A549 (cell line): ENCODE measurements at regions not wholly inside any gene's neighbourhood (a gene's known extent, or its start where the extent isn't known, plus 50 kb on each side); places are given as distances from the start of the nearest gene placed in this dataset.

Source experiments
- ATAC-seq, 2 experiments: fragments of 200-7000 bp in 1 of 2; fragments of >200 bp in 1 of 2; cut with Nextera tagmentation in 1 of 2; cut with Tn5 transposase in 1 of 2; 3 replicates each; pipeline versions ENCODE4 v1.8.0 to v1.9.1; 2018 to 2020; ENCODE audit warnings: mild to moderate bottlenecking in 1 of 2, moderate library complexity in 1 of 2
- CTCF ChIA-PET: fragments of 300-600 bp; sonication (Branson Sonifier 250); formaldehyde crosslinking; extraction: SDS; loops from one replicate; lab custom pipeline; 2021; ENCODE audit warnings: antibody characterized with exemption, inconsistent platforms; lab: Yijun Ruan, JAX
- POLR2A ChIA-PET: fragments of 350-600 bp; formaldehyde crosslinking; extraction: SDS; loops from one replicate; lab custom pipeline; 2021; ENCODE audit warnings: antibody characterized with exemption, inconsistent platforms; lab: Yijun Ruan, JAX
- DNase-seq, 2 experiments: peaks; one replicate each; pipeline versions ENCODE4 v3.0.0 to v3.0.0-alpha.2; 2011 to 2016; ENCODE audit warnings: low read depth in 1 of 2, low spot score in 1 of 2
- FAIRE-seq: peaks from 2 replicates; lab custom pipeline; 2011; peaks lifted over from hg19 to GRCh38; lab: Jason Lieb, UNC
- H3K27ac ChIP-seq, 2 experiments: fragments of >200 bp; sonication (Bioruptor Twin); formaldehyde crosslinking; 3 replicates each; pipeline ENCODE4 v1.5.1; 2016 to 2017
- H3K4me1 ChIP-seq: fragments of >200 bp; sonication (Bioruptor Twin); formaldehyde crosslinking; 3 replicates; pipeline ENCODE4 v1.6.1; 2016
- H3K4me2 ChIP-seq: fragments of >200 bp; sonication (Bioruptor Twin); formaldehyde crosslinking; 3 replicates; pipeline ENCODE4 v1.6.1; 2016
- H3K4me3 ChIP-seq: fragments of >200 bp; sonication (Bioruptor Twin); formaldehyde crosslinking; 3 replicates; pipeline ENCODE4 v1.5.1; 2016
- H3K9me3 ChIP-seq: fragments of >200 bp; sonication (Bioruptor Twin); formaldehyde crosslinking; 3 replicates; pipeline ENCODE4 v1.6.1; 2016
- CEBPB ChIP-seq, 2 experiments: fragments of >200 bp in 1 of 2; sonication (Bioruptor Twin) in 1 of 2; formaldehyde crosslinking in 1 of 2; IDR thresholded peaks; 2 replicates each; pipeline ENCODE4 v1.6.1; 2012 to 2016
- ELK1 ChIP-seq: fragments of 150-350 bp; IDR thresholded peaks from 2 replicates; pipeline ENCODE4 v1.6.1; 2014; ENCODE audit warnings: low read depth, mild to moderate bottlenecking, low read length
- JUNB ChIP-seq: fragments of >200 bp; sonication (Bioruptor Twin); formaldehyde crosslinking; IDR thresholded peaks from 2 replicates; pipeline ENCODE4 v1.6.1; 2016
- KDM5A ChIP-seq: fragments of 200-600 bp; sonication (generic); IDR thresholded peaks from 2 replicates; pipeline ENCODE4 v1.6.1; 2016; ENCODE audit warnings: antibody characterized with exemption, mild to moderate bottlenecking
- MAZ ChIP-seq: fragments of 150-350 bp; IDR thresholded peaks from 2 replicates; pipeline ENCODE4 v1.6.1; 2014; ENCODE audit warnings: antibody characterized with exemption, low read depth, low read length, borderline replicate concordance
- PHF8 ChIP-seq: fragments of 200-600 bp; sonication (generic); IDR thresholded peaks from 2 replicates; pipeline ENCODE4 v1.6.1; 2016; ENCODE audit warnings: low read depth, mild to moderate bottlenecking, antibody characterized with exemption, moderate library complexity, borderline replicate concordance
- POLR2A ChIP-seq: IDR thresholded peaks from 2 replicates; pipeline ENCODE4 v1.6.1; 2012; ENCODE audit warnings: mild to moderate bottlenecking, low read length
- RCOR1 ChIP-seq: fragments of 150-350 bp; IDR thresholded peaks from 2 replicates; pipeline ENCODE4 v1.6.1; 2014; ENCODE audit warnings: antibody characterized with exemption, low read length, low read depth
- REST ChIP-seq: fragments of 200-600 bp; sonication (generic); IDR thresholded peaks from 2 replicates; pipeline ENCODE4 v1.6.1; 2016; ENCODE audit warnings: antibody characterized with exemption, mild to moderate bottlenecking, moderate library complexity
- ZC3H11A ChIP-seq: fragments of 450-650 bp; IDR thresholded peaks from 2 replicates; pipeline ENCODE4 v1.6.1; 2014; ENCODE audit warnings: antibody characterized with exemption, mild to moderate bottlenecking
- WGBS: methylation state at CpG from one replicate; pipeline ENCODE4 v1.1.6; 2017; ENCODE audit errors: missing lambda C conversion rate; 5-methylcytosine and 5-hydroxymethylcytosine counted together
- TF ChIP-seq, protein P1 (sequence below): fragments of >200 bp; sonication (Bioruptor Twin); formaldehyde crosslinking; IDR thresholded peaks from 3 replicates; pipeline ENCODE4 v1.6.1; 2016
- TF ChIP-seq, protein P2 (sequence below): fragments of >200 bp; sonication (Bioruptor Twin); formaldehyde crosslinking; IDR thresholded peaks from 3 replicates; pipeline ENCODE4 v1.5.1; 2016

DNA sequence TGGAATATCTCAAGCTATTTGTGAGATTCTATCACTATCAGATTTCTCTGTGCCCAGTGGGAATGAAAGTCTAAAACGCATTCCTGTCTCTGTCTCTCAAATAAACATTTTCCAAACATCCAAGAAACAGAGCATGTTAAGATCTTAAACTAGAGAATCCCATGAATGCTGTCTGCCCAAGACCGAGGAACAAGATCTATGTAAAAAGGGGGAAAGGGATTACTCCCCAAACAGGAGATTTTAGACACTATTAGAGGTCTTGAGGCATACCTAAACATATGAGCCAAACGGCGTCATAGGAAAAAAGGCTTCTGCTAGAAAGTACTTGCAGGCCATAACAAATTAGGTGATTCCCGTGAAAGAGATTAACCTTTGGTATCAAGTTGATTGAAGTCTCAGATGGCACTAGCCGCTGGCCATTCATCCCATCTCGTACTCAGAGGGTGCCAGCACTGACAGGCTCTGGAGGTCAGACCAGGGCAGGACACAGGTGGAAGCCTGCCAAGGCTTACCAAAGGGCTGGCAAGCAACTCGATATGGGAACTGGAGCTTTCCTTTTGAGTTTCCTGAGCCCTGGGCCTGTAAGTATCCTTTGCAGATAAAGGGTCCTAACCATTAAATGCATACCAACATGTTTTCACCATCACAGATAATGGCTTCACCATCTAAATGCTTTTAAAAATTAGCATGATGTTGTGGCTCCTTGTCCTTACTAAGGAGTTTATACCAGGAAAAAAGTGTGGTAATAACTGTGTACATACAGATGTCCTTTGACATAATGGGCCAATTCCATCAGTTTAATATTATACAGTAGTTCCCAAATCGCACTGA is 225.2 kb downstream of the FOXO1 start:
- FAIRE-seq: no peak
- Histone ChIP-seq H3K4me2 (peak overlapping the region; percentile 31; the same call in 2 of the 3 replicates), H3K27ac (no peak overlapping the region), H3K4me1 (peaks cover 9% of the 10 kb centered on the region; the same call in 2 of the 3 replicates), H3K9me3 (no peaks in the 10 kb centered on the region), H3K4me3 (no peak overlapping the region)
- DNase-seq: peak in 1 of 2 experiments; percentile 6
- TF ChIP-seq REST (no peak), PHF8 (no peak), CEBPB (IDR thresholded peaks at IDR 0.05) (no peak), ZC3H11A (no peak), RCOR1 (no peak), KDM5A (no peak), JUNB (no peak), MAZ (no peak)
- TF ChIP-seq, protein P1, sequence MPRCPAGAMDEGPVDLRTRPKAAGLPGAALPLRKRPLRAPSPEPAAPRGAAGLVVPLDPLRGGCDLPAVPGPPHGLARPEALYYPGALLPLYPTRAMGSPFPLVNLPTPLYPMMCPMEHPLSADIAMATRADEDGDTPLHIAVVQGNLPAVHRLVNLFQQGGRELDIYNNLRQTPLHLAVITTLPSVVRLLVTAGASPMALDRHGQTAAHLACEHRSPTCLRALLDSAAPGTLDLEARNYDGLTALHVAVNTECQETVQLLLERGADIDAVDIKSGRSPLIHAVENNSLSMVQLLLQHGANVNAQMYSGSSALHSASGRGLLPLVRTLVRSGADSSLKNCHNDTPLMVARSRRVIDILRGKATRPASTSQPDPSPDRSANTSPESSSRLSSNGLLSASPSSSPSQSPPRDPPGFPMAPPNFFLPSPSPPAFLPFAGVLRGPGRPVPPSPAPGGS: no peak
- ChIA-PET POLR2A (no interaction called here), CTCF (no interaction called here)
- ATAC-seq: no peak; a peak in 1 of 6 replicates
- WGBS: 52% methylated on average over 9 of the region's 9 CpGs

DNA sequence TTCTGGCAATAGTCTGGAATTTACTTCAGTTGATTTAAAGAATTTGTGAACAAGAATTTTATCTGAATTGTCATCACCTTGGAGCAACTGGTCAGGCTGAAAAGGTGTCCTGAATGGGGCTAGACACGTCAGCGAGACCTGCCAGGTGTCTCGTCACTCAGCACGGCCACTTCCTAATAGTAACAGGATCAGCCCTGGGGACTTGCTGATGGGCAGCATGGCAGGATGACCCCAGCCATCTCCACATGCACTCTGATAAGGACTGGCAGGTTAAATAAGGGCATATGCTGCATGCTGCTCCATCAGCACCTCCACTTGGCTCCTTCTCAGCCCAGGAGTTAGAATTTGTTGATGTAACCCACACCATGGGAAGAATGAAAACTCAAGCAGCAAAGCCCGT is 224.2 kb downstream of the FOXO1 start:
- H3K4me2 ChIP-seq: no peak overlapping the region
- CTCF ChIA-PET: no interaction called here

DNA sequence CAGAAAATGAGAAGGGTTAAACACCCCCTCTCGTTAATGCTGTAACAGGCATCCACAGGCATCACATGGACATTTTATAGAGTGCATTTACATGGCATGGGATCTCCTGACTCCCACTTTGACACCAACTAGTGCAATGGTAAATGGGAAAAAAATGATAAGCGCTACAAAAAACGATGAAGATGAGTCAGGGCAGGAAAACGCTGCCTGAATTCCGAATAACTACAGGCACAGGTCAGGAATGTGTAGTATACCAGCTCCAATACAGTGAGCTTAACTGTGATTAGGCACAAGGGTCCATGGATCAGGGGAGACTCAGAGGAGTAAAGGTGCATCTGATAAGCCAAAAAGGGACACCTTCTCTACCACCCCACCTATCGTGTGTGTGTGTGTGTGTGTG is 223.6 kb downstream of the FOXO1 start:
- Histone ChIP-seq H3K4me2 (no peak overlapping the region), H3K4me1 (peaks cover 9% of the 10 kb centered on the region; the same call in 2 of the 3 replicates), H3K9me3 (no peaks in the 10 kb centered on the region), H3K27ac (no peak overlapping the region), H3K4me3 (no peak overlapping the region)
- ChIA-PET CTCF (no interaction called here), POLR2A (no interaction called here)
- no peak for FAIRE-seq
- DNase-seq: no peak
- 63% methylated on average over 6 of the region's 6 CpGs for WGBS
- TF ChIP-seq ZC3H11A: no peak
- no peak for TF ChIP-seq POLR2A
- TF ChIP-seq, protein P2, sequence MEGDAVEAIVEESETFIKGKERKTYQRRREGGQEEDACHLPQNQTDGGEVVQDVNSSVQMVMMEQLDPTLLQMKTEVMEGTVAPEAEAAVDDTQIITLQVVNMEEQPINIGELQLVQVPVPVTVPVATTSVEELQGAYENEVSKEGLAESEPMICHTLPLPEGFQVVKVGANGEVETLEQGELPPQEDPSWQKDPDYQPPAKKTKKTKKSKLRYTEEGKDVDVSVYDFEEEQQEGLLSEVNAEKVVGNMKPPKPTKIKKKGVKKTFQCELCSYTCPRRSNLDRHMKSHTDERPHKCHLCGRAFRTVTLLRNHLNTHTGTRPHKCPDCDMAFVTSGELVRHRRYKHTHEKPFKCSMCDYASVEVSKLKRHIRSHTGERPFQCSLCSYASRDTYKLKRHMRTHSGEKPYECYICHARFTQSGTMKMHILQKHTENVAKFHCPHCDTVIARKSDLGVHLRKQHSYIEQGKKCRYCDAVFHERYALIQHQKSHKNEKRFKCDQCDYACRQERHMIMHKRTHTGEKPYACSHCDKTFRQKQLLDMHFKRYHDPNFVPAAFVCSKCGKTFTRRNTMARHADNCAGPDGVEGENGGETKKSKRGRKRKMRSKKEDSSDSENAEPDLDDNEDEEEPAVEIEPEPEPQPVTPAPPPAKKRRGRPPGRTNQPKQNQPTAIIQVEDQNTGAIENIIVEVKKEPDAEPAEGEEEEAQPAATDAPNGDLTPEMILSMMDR: no peak
- ATAC-seq: no peak

More for the DNA sequence above, 224.2 kb downstream of the FOXO1 start:
- FAIRE-seq (no peak), DNase-seq (no peak), ATAC-seq (no peak)
- H3K4me1 ChIP-seq: peaks cover 9% of the 10 kb centered on the region; the same call in 2 of the 3 replicates
- POLR2A ChIA-PET: no interaction called here
- no peak overlapping the region for H3K27ac ChIP-seq
- H3K4me3 ChIP-seq: no peak overlapping the region
- TF ChIP-seq ELK1: no peak
- WGBS: 71% methylated on average over 5 of the region's 5 CpGs
- H3K9me3 ChIP-seq: no peaks in the 10 kb centered on the region
